ENCODE measurements at regions not wholly inside any gene's neighbourhood (a gene's known extent, or its start where the extent isn't known, plus 50 kb on each side); places are given as distances from the start of the nearest gene placed in this dataset.

DNA sequence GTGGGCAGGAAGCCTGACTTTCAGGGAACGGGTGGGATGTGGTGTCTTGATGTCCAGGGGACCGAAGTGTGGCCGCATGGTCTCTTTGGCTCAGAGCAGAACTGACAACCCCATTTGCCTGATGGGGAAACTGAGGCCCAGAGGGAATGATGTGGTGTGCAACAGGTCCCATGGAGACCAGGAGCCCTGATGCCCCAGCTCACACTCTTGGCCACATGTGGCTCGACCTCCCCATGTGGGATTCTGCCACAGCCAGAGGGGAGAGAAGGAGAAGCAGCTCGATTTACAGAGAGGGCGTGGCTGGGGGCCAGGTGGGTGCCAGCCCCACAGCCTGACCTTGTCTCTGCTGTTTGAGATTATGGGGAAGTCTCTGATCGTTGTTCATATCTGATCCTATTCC, 128.1 kb downstream of the TEX29 start:
- H3K4me1 Mint-ChIP-seq (ENCODE audit: low read depth), result no peaks in the 10 kb centered on the region
- ChIA-PET CTCF (no interaction called here), POLR2A (no interaction called here)
- no peak for DNase-seq
- no peak overlapping the region for H3K27ac Mint-ChIP-seq
- ATAC-seq, result no peak
- H3K4me3 Mint-ChIP-seq, result no peak overlapping the region
- TF ChIP-seq, protein P1, sequence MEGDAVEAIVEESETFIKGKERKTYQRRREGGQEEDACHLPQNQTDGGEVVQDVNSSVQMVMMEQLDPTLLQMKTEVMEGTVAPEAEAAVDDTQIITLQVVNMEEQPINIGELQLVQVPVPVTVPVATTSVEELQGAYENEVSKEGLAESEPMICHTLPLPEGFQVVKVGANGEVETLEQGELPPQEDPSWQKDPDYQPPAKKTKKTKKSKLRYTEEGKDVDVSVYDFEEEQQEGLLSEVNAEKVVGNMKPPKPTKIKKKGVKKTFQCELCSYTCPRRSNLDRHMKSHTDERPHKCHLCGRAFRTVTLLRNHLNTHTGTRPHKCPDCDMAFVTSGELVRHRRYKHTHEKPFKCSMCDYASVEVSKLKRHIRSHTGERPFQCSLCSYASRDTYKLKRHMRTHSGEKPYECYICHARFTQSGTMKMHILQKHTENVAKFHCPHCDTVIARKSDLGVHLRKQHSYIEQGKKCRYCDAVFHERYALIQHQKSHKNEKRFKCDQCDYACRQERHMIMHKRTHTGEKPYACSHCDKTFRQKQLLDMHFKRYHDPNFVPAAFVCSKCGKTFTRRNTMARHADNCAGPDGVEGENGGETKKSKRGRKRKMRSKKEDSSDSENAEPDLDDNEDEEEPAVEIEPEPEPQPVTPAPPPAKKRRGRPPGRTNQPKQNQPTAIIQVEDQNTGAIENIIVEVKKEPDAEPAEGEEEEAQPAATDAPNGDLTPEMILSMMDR (IDR thresholded peaks at IDR 0.05), result no peak
- no peaks in the 10 kb centered on the region for H3K36me3 Mint-ChIP-seq (ENCODE audit: low read depth)
- H3K27me3 Mint-ChIP-seq, result peaks cover 8% of the 10 kb centered on the region
- H3K9me3 Mint-ChIP-seq, result peaks cover 5% of the 10 kb centered on the region
- intact Hi-C loops (cut with micrococcal nuclease), result no loop called here

DNA sequence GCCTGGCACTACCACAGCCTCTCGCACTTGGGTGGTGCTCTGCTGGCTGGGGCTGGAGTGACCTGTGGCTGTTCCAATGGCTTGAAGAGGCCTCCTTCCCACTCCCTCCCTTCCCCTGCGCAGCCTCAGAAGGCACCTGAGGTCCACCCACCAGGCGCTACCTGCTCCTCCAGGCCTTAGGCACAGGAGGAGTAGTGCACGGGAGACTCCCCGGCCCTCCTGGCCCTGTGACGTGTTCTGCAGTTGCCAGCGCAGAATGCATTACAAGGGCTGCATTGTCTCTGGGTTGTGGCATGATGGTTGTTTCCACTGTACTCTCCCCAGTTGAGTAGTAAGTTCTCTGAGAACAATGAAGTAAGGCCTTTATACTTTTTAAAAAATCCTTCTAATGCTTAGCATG, 128.6 kb downstream of the TEX29 start:
- intact Hi-C loops (cut with micrococcal nuclease), result no loop called here
- Mint-ChIP-seq H3K4me1 (ENCODE audit: low read depth) (no peaks in the 10 kb centered on the region), H3K27me3 (peaks cover 8% of the 10 kb centered on the region), H3K4me3 (no peak overlapping the region), H3K36me3 (ENCODE audit: low read depth) (no peaks in the 10 kb centered on the region), H3K9me3 (peaks cover 5% of the 10 kb centered on the region), H3K27ac (no peak overlapping the region)
- no peak for ATAC-seq
- TF ChIP-seq, protein P1 (IDR thresholded peaks at IDR 0.05), result no peak
- ChIA-PET POLR2A (no interaction called here), CTCF (no interaction called here)
- no peak for DNase-seq

DNA sequence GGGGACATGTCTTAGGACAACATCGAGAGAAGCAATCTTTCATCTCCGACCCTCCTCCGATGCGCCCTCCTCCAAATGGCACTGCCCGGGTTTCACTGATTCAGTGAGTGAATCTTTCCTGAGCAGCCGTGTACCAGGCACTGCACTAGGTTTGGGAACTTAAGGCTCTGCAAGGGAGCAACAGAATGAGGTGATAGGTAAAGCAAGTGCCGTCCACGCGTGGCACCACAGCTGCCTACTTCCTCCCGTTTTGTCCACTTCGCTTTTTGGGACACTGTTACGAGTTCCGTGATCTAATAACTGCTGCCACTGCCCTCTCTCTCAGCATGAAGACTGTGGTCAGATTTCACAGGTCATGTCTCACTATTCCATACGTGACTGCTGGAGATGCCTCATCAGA, 131.0 kb downstream of the TEX29 start:
- ATAC-seq, result no peak
- CTCF ChIA-PET, result no interaction called here
- Mint-ChIP-seq H3K9me3 (peaks cover 5% of the 10 kb centered on the region), H3K4me3 (no peak overlapping the region), H3K27ac (no peak overlapping the region), H3K4me1 (ENCODE audit: low read depth) (no peaks in the 10 kb centered on the region), H3K27me3 (peaks cover 6% of the 10 kb centered on the region), H3K36me3 (ENCODE audit: low read depth) (no peaks in the 10 kb centered on the region)
- intact Hi-C loops (cut with micrococcal nuclease), result no loop called here
- POLR2A ChIA-PET, result no interaction called here
- no peak for DNase-seq
- TF ChIP-seq, protein P1 (IDR thresholded peaks at IDR 0.05), result no peak

DNA sequence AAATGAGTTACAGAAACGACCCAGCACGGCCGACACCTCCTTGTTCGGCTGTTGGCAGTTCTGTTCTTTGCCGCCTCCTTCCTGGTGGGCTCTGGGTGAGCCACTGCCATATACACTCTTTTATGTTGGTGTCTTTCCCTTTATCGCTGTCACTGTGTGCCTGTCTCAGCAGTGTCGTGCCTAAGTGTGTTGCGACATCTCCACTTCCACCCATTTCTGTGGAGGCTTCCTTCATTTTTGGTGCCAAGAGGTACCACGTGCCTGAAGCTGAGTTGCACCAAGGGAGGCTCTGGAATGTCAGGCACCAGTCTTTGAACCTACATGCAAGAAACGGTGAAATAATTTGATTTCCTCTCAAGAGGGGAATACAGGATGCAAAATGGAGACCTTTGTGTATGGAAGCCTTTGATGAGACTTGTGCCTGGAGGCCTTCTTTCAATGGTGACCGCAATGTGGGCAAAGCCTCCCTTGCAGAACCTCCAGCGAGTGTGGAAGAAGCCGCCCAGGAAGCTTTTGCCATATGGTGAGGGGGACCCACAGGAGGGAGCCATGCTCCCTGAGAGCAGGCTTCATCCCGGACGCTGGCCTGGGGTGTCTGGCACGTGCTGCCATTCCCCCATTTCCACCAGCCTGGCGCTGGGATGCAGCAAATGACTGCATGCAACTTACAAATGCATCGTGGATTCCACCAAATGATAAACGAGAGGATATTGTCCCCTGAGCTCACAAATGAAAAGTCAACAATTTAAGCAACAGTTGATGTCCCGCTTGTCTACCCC, 136.2 kb downstream of the TEX29 start:
- peaks cover 4% of the 10 kb centered on the region for H3K4me1 Mint-ChIP-seq (ENCODE audit: low read depth)
- peaks cover 3% of the 10 kb centered on the region for H3K27me3 Mint-ChIP-seq
- no peak overlapping the region for H3K4me3 Mint-ChIP-seq
- TF ChIP-seq, protein P1 (IDR thresholded peaks at IDR 0.05), result no peak
- DNase-seq (no peak), ATAC-seq (no peak)
- CTCF ChIA-PET, result no interaction called here
- no peaks in the 10 kb centered on the region for H3K36me3 Mint-ChIP-seq (ENCODE audit: low read depth)
- H3K27ac Mint-ChIP-seq, result no peak overlapping the region
- POLR2A ChIA-PET, result no interaction called here
- no peaks in the 10 kb centered on the region for H3K9me3 Mint-ChIP-seq
- intact Hi-C loops (cut with micrococcal nuclease), result no loop called here

DNA sequence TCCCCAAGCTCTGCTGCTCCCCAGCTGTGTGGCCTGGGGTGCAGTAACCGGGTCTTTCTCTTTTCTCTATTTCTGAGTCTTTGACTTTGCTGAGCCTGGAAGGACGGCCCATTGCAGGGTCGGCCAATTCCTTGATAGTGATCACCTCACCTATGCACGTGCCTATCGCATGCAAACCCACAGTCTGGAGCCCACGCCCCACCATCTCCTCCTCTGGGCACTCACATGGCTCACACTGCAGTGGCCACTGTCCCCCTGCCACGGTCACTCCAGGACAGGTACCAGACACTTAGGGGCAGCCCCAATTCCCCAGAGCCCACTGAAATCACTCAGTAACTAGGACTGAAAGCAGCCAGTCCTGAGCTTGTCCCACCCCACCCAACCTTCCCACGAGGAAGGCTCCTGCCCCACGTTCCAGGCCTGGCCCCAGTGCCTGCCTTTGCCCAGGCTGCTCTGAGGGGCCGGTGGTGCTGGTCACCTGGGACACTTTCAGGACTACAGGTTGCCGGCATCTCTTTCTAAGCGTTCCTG, 137.6 kb downstream of the TEX29 start:
- POLR2A ChIA-PET, result no interaction called here
- TF ChIP-seq, protein P1 (IDR thresholded peaks at IDR 0.05), result no peak
- no peak for ATAC-seq
- no peak for DNase-seq
- Mint-ChIP-seq H3K4me1 (ENCODE audit: low read depth) (peaks cover 4% of the 10 kb centered on the region), H3K4me3 (no peak overlapping the region), H3K36me3 (ENCODE audit: low read depth) (no peaks in the 10 kb centered on the region), H3K27me3 (peaks cover 3% of the 10 kb centered on the region), H3K9me3 (no peaks in the 10 kb centered on the region), H3K27ac (no peak overlapping the region)
- CTCF ChIA-PET, result no interaction called here
- intact Hi-C loops (cut with micrococcal nuclease), result no loop called here
